Pancreas (tissue), 10 donors: ENCODE measurements at regions not wholly inside any gene's neighbourhood (a gene's known extent, or its start where the extent isn't known, plus 50 kb on each side); places are given as distances from the start of the nearest gene placed in this dataset.
"Not testable (repeated sequence)": the region's sequence is repeated elsewhere in the genome, so short reads cannot be mapped to it uniquely, and the experiment has no call there.

Source experiments
- ATAC-seq, 4 donors: fragments of 200-7000 bp; cut with Tn5 transposase; one replicate each; pipeline versions ENCODE4 v1.8.0 to v1.9.1; 2020; ENCODE audit warnings: mild to moderate bottlenecking in 4 of 4, moderate library complexity in 4 of 4
- DNase-seq, 6 donors: peaks; one replicate each; pipeline ENCODE4 v3.0.0-alpha.2; 2020
- FAIRE-seq: peaks from 2 replicates; lab custom pipeline; 2012; peaks lifted over from hg19 to GRCh38; lab: Jason Lieb, UNC
- H3K27ac ChIP-seq, 4 donors: fragments of 200-600 bp; sonication (generic); 1 replicate in 3 of 4; 2 replicates in 1 of 4; pipeline versions ENCODE4 v1.5.0 to v1.8.0; 2020
- H3K27me3 ChIP-seq, 4 donors: fragments of 200-600 bp; one replicate each; pipeline ENCODE4 v1.8.0; 2021
- H3K36me3 ChIP-seq, 3 donors: fragments of 200-600 bp; sonication (generic) in 1 of 3; one replicate each; pipeline versions ENCODE4 v1.5.0 to v1.8.0; 2020 to 2021
- H3K4me1 ChIP-seq, 3 donors: fragments of 200-600 bp; one replicate each; pipeline ENCODE4 v1.8.0; 2021
- H3K4me3 ChIP-seq, 4 donors: fragments of 200-600 bp; sonication (generic) in 2 of 4; one replicate each; pipeline versions ENCODE4 v1.5.0 to v1.8.0; 2020 to 2021
- H3K9me3 ChIP-seq, 4 donors: fragments of 200-600 bp; one replicate each; pipeline ENCODE4 v1.8.0; 2021
- WGBS, 2 donors: extraction: QIAGEN DNeasy Blood & Tissue Kit; methylation state at CpG; one replicate each; pipeline ENCODE4 v1.1.7; 2013; 5-methylcytosine and 5-hydroxymethylcytosine counted together
- intact Hi-C, 3 donors: fragments of 100-400 bp; cut with DNase I; formaldehyde crosslinking; loops; one replicate each; pipeline versions ENCODE4 v1.11.1 to v1.14.2; 2022
- TF ChIP-seq, protein P1 (sequence below), 4 donors: fragments of 200-600 bp; sonication (generic) in 3 of 4; IDR thresholded peaks; one replicate each; pipeline versions ENCODE4 v1.5.0 to v1.8.0; 2021; ENCODE audit warnings: antibody characterized with exemption in 4 of 4
- donor health status: healthy with polysubstance abuse.
- donor health status: DM: no; HTN: no; CAD: no; lungs with moderate emphysema.
- donor health status: DM: no; HTN: no; CAD: no.
- donor health status: control.
- donor health status: control.
- donor health status: Bipolar disorder and iron deficiency.
- donor health status: DM: yes; HTN: yes; CAD: no.
- donor health status: DM: no; HTN: no; CAD: no.
- donor health status: DM: no; HTN: no; CAD: no.
- donor health status: DM: yes; HTN: yes; CAD: no.

DNA sequence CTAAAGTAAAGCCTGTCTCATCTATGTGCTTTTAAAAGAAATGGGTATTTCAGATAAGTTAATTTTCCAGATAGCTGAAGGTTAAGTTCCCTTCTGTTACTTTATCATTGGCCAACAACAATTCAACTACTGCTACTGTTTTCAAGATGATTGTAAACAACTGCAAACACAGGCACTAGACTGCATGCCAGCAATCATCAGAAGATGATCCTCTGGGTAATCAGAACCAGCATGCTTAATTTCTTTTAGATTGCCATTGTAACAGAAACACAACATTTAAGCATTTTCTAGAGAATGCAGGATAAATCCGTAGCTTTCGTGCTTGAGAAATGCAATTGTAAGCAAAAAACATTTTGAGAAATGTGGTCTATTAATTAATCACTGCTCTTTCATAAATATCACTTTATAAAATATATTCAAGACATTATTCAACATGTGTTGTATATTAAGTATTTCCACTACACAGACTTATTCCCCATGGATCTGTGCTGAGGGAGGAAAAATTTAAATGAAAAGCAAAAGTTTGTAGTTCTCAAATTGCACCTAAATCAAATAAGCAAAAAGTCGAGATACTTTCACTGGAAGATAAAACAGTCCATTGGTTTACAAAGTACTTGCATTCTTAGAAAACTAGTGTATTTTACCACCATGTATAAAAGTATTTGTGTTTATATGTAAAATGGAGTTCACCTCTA, 133.7 kb downstream of the ATL2 start:
- no peak overlapping the region for H3K4me3 ChIP-seq
- TF ChIP-seq, protein P1, sequence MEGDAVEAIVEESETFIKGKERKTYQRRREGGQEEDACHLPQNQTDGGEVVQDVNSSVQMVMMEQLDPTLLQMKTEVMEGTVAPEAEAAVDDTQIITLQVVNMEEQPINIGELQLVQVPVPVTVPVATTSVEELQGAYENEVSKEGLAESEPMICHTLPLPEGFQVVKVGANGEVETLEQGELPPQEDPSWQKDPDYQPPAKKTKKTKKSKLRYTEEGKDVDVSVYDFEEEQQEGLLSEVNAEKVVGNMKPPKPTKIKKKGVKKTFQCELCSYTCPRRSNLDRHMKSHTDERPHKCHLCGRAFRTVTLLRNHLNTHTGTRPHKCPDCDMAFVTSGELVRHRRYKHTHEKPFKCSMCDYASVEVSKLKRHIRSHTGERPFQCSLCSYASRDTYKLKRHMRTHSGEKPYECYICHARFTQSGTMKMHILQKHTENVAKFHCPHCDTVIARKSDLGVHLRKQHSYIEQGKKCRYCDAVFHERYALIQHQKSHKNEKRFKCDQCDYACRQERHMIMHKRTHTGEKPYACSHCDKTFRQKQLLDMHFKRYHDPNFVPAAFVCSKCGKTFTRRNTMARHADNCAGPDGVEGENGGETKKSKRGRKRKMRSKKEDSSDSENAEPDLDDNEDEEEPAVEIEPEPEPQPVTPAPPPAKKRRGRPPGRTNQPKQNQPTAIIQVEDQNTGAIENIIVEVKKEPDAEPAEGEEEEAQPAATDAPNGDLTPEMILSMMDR (IDR thresholded peaks at IDR 0.05): no peak
- no peak overlapping the region for H3K27ac ChIP-seq
- DNase-seq: no peak
- no peaks in the 10 kb centered on the region for H3K27me3 ChIP-seq
- intact Hi-C loops: no loop called here
- no peak for ATAC-seq
- no peaks in the 10 kb centered on the region for H3K4me1 ChIP-seq
- H3K9me3 ChIP-seq: no peaks in the 10 kb centered on the region
- no peak for FAIRE-seq
- 74% methylated on average over 3 of the region's 3 CpGs for WGBS, 2 donors
- H3K36me3 ChIP-seq: no peaks in the 10 kb centered on the region

DNA sequence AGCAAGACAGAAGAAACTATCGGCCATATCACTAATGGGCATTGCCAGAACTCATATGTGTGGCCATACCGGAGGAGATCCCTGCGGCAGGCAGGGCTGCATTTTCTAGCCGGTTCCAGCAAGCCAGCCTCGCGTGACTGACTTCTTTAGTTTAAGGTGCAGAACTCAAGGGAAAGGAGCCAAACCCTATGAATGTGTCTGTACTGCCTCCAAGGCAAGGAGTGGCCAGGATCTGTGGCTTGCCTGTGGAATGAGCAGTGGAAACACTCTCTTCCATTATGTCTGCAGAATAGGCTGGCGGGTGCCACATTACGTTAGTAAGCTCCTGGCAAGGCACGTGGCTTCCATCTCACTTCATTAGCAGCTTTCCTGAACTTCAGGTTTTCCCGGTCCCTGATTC, 137.6 kb downstream of the ATL2 start:
- WGBS, 2 donors: 82 to 90% methylated on average over 10 of the region's 10 CpGs
- no peak overlapping the region for H3K27ac ChIP-seq
- no peak for ATAC-seq
- intact Hi-C loops: no loop called here
- no peaks in the 10 kb centered on the region for H3K36me3 ChIP-seq
- no peaks in the 10 kb centered on the region for H3K9me3 ChIP-seq
- no peaks in the 10 kb centered on the region for H3K27me3 ChIP-seq
- DNase-seq: no peak
- H3K4me3 ChIP-seq: no peak overlapping the region
- H3K4me1 ChIP-seq: no peaks in the 10 kb centered on the region
- no peak for FAIRE-seq
- TF ChIP-seq, protein P1 (IDR thresholded peaks at IDR 0.05): no peak

DNA sequence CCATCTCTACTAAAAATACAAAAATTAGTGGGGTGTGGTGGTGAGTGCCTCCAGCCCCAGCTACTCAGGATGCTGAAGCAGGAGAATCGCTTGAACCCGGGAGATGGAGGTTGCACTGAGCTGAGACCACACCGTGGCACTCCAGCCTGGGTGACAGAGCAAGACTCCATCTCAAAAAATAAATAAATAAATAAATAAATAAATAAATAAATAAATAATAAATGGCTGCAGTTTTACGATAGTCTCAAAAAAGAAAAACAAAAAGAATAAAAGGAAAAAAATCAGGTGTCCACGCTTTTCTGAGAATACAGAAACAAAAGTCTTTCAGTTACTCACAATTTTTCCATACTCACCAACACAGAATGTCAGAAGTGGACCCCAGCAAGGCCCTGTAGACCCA, 138.4 kb downstream of the ATL2 start:
- intact Hi-C loops, H3K9me3 ChIP-seq, DNase-seq, H3K4me3 ChIP-seq, H3K36me3 ChIP-seq, H3K27me3 ChIP-seq, ATAC-seq, H3K27ac ChIP-seq, H3K4me1 ChIP-seq, FAIRE-seq: not testable (repeated sequence)
- WGBS, 2 donors: 86 to 91% methylated on average over 5 of the region's 5 CpGs

DNA sequence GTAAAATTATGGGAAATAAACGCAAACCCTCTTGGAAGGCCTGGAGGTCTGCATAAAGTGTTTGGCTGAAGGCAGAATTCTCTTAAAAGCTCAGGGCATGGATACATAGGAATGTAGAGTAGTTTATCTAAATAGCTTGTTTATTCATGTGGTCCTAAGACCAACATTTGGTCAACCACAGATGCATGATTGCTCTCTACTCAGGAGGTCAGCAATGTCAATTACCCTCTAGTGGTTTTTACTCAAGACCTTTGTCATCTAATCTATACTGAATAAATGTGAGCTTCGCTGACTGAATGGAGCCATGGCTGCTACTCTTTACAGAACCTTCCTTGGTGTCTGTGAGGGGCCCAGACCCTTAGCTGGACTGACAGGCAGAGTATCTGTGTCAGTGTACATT, 139.8 kb downstream of the ATL2 start:
- Histone ChIP-seq H3K36me3 (no peaks in the 10 kb centered on the region), H3K4me1 (no peaks in the 10 kb centered on the region), H3K9me3 (no peaks in the 10 kb centered on the region), H3K4me3 (no peak overlapping the region), H3K27ac (no peak overlapping the region), H3K27me3 (peaks cover 0 to 6% (median 0%) of the 10 kb centered on the region in 4 donors)
- ATAC-seq: no peak
- 89 to 92% methylated on average over 2 of the region's 2 CpGs for WGBS, 2 donors
- TF ChIP-seq, protein P1 (IDR thresholded peaks at IDR 0.05): no peak
- intact Hi-C loops: no loop called here
- no peak for FAIRE-seq
- DNase-seq: no peak

DNA sequence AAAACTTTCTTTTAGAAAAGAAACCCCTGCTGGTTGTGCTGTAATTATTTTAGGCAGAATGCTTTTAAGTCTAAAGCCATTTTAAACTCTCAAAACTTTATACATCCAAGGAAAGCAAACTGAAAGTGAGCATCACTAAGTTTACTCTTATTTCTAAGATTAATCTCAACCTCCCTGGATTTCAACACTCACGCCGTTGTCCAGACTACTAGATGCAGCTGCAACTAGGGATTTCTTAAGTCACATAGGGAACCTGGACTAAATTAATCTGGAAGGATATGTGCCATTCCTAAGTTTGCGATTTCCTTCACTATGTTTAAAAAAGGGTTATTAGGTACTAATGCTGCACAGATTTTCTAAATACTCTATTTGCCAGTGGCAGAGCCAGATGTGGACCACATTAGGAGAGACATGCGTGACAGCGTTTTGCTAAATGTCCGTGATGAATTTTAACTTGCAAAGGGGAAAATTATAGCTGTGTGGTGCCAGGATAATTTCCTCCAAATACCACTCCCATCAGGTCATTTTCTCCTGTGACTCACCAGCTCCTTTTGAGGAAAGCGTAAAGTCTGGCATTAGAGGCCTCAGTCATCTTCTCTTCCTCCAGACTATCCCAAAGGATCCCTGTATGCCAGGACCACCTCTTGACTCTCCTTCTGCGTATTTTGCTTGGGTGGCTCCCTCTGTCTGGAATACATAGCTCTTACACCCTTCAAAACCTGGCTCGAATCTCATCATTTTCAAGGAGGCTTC, 143.7 kb downstream of the ATL2 start:
- Histone ChIP-seq H3K9me3 (no peaks in the 10 kb centered on the region), H3K4me1 (no peaks in the 10 kb centered on the region), H3K36me3 (no peaks in the 10 kb centered on the region), H3K27ac (no peak overlapping the region), H3K4me3 (no peak overlapping the region), H3K27me3 (peaks cover 0 to 6% (median 0%) of the 10 kb centered on the region in 4 donors)
- intact Hi-C loops: no loop called here
- DNase-seq (no peak), FAIRE-seq (no peak), ATAC-seq (no peak)
- WGBS, 2 donors: 77 to 81% methylated on average over 9 of the region's 9 CpGs
- TF ChIP-seq, protein P1 (IDR thresholded peaks at IDR 0.05): no peak
